ENCODE measurements at regions not wholly inside any gene's neighbourhood (a gene's known extent, or its start where the extent isn't known, plus 50 kb on each side); places are given as distances from the start of the nearest gene placed in this dataset.
"Not testable (repeated sequence)": the region's sequence is repeated elsewhere in the genome, so short reads cannot be mapped to it uniquely, and the experiment has no call there.

GRCh38 chr19:31883296-31883990 lies 462.0 kb upstream of the ZNF507 start:
- ATAC-seq, result no peak
- DNase-seq, result no peak
- intact Hi-C loops (cut with micrococcal nuclease), result no loop called here

- no peak for DNase-seq
- intact Hi-C loops (cut with micrococcal nuclease), result no loop called here
- no peak for ATAC-seq
Observed at GRCh38 chr19:31885280-31885853, 460.0 kb upstream of the ZNF507 start.

- intact Hi-C loops (cut with micrococcal nuclease), result no loop called here
- ATAC-seq (no peak), DNase-seq (no peak)
Observed at GRCh38 chr19:31890230-31890629, 455.2 kb upstream of the ZNF507 start.

- ATAC-seq (no peak), DNase-seq (no peak)
- intact Hi-C loops (cut with micrococcal nuclease), result no loop called here
Observed at GRCh38 chr19:31892060-31892459, 453.4 kb upstream of the ZNF507 start.

DNA sequence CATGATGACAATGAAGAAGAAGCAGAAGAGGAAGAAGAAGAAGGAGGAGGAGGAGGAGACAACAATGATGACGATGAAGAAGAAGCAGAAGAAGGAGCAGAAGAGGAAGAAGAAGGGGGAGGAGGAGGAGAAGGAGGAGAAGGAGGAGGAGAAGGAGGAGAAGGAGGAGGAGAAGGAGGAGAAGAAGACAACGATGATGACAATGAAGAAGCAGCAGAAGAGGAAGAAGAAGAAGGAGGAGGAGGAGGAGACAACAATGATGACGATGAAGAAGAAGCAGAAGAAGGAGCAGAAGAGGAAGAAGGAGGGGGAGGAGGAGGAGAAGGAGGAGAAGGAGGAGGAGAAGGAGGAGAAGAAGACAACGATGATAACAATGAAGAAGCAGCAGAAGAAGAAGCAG lies 451.9 kb upstream of the ZNF507 start:
- intact Hi-C loops (cut with micrococcal nuclease); ATAC-seq; DNase-seq: not testable (repeated sequence)

DNA sequence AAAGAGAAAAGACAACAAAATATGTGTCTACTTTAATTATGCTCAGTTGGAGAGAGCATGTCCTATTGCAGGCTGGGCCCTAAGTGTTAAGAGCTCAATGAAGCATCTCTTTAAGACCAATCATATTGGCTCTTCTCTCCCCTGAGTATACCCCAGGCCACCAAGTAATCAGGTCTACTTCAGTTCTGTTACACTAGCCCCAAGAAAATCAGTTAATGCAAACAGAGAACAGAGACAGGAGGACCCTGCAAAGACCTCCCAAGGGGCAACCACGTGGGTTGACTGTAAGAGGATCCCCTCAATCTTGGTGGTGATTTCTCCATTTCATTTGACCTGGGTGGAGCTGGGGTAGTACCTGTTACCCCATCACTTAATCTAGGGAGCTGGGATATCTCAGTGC lies 451.0 kb upstream of the ZNF507 start:
- DNase-seq (no peak), ATAC-seq (no peak)
- intact Hi-C loops (cut with micrococcal nuclease), result no loop called here

DNA sequence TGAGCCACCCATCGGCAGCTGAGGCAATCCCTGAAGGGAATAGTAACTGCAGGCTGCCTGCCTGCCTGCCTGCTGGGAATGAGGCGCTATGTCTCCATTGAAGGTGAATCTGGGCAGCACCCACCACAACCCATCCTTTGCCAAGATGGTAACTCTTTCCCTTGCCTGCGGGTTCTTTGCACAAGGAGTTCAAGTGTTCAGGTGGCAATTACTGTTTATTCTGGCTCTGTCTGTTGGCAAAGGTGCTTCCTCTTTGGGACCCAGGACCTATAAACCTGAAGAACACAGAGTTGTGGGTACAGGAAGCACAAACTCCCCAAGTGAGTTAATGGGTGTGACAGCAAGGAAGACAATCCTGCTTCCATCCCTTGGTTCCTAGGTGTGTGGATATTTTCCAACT lies 448.1 kb upstream of the ZNF507 start:
- DNase-seq (no peak), ATAC-seq (no peak)
- intact Hi-C loops (cut with micrococcal nuclease), result no loop called here

GRCh38 chr19:31900991-31901390 lies 444.4 kb upstream of the ZNF507 start:
- intact Hi-C loops (cut with micrococcal nuclease), result no loop called here
- ATAC-seq (no peak), DNase-seq (no peak)

- ATAC-seq (no peak), DNase-seq (no peak)
- intact Hi-C loops (cut with micrococcal nuclease), result no loop called here
Observed at GRCh38 chr19:31902821-31903220, 442.6 kb upstream of the ZNF507 start.

- DNase-seq (no peak), ATAC-seq (no peak)
- intact Hi-C loops (cut with micrococcal nuclease), result no loop called here
Observed at GRCh38 chr19:31903979-31904378, 441.4 kb upstream of the ZNF507 start.

- intact Hi-C loops (cut with micrococcal nuclease), result no loop called here
- ATAC-seq, result peak; percentile 82
- no peak for DNase-seq
Observed at GRCh38 chr19:31906111-31906871, 439.1 kb upstream of the ZNF507 start.

- intact Hi-C loops (cut with micrococcal nuclease), result no loop called here
- ATAC-seq, result no peak
- DNase-seq, result no peak
Observed at GRCh38 chr19:31907661-31908060, 437.7 kb upstream of the ZNF507 start.

DNA sequence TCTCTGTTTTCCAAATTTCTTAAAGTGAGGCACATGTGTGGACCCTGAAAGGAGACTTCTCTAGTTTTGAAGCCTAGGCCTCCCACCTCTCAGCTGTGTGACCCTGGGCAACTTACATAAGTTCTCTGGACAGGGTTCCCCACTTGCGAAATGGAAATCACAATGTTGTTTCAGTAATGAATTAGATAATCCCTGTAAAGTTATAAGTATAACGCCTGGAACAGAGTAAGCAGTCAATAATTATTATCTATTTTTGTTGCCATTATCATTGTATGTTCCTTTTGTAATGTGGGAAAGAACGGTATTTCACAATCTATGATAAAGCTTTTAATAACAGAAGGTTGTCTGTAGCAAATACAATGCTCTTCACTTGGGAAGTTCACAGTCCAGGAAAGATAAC lies 437.3 kb upstream of the ZNF507 start:
- ATAC-seq (peak; percentile 8), DNase-seq (no peak)
- intact Hi-C loops (cut with micrococcal nuclease), result no loop called here

DNA sequence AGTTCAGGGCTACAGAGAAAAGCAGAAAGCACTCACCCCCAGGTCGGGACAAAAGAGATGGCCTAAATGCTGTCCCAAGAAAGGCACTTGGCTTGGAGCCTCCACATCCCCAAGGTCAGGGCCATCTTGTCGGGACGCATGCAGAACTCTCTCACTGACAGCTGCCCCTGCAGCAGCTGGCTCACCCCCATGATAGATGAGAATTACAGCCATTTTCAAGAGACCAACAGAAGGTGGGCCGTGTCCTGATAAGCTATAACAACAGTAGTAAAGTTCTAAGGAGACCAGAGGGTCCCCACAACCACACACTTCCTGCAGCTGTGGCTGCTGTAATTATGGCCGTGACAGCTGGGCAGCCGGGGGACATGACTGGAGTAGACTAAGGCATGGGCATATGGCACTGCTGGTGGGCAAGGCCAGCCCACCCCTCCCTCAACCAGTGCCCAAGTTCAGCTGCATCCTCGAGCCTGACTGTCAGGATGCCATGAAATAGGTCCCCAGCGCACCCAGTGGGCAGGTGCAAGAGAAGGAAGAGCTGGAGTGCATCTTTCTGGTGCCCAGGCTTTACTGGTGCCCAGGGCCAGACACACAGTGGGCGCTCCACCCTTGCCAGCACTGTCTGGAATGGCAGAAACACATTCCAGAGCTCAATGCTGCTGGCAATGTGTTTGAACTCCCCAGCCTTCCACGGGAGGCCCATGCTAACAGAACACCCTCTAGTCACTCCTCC lies 436.7 kb upstream of the ZNF507 start:
- DNase-seq (no peak), ATAC-seq (peak; percentile 31)
- intact Hi-C loops (cut with micrococcal nuclease), result no loop called here

GRCh38 chr19:31910224-31910623 lies 435.2 kb upstream of the ZNF507 start:
- intact Hi-C loops (cut with micrococcal nuclease), result no loop called here
- no peak for DNase-seq
- ATAC-seq, result no peak

DNA sequence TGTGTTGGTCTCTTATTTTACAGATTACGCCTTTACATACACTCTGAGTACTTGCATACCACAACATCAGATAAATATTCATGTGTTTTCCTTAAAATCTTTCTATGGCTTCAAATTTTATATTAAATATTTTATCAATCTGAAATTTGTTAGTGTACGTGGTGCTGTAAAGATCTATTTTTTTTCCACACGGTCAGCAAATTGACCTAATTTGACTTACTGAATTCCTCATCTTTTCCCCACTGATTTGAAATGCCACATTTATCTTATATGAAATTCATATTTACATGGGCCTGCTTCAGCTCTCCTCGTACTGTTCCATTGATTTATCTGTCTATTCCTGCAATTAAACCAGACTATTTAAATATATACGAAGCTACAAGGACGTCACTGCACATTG lies 433.8 kb upstream of the ZNF507 start:
- ATAC-seq, result no peak
- DNase-seq, result no peak
- intact Hi-C loops (cut with micrococcal nuclease), result no loop called here

- DNase-seq (no peak), ATAC-seq (no peak)
- intact Hi-C loops (cut with micrococcal nuclease), result no loop called here
Observed at GRCh38 chr19:31913103-31913661, 432.2 kb upstream of the ZNF507 start.

- ATAC-seq (peak; percentile 81), DNase-seq (no peak)
- intact Hi-C loops (cut with micrococcal nuclease), result no loop called here
Observed at GRCh38 chr19:31930401-31930800, 415.0 kb upstream of the ZNF507 start.

- DNase-seq, result no peak
- ATAC-seq, result no peak
- intact Hi-C loops (cut with micrococcal nuclease), result no loop called here
Observed at GRCh38 chr19:31937983-31938382, 407.4 kb upstream of the ZNF507 start.

DNA sequence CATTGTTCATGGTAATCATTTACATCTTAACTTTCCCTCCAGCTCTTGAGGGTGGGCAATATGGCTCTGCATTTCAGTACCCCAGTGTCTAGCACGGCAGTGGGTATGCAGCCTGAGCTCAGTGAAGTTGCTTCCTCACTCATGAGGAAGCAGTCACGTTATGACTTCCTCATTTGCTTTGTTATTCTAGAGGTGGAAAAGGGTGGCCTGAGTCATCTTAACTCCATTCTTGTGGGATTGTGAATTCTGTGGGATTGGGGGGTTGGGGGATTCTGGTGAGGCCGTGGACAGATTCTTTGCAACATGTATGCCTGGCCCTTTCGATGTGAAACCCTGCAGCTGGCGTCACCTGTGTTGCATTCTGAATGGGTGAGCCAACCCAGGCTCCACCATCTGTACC lies 406.7 kb upstream of the ZNF507 start:
- intact Hi-C loops (cut with micrococcal nuclease), result no loop called here
- ATAC-seq, result no peak
- DNase-seq, result no peak
